Globus pallidus (tissue), 1 donor: ENCODE measurements at regions not wholly inside any gene's neighbourhood (a gene's known extent, or its start where the extent isn't known, plus 50 kb on each side); places are given as distances from the start of the nearest gene placed in this dataset.

ENCODE experiments used
- DNase-seq: peaks from one replicate; pipeline ENCODE4 v3.0.0-alpha.2; 2015; ENCODE audit warnings: low spot score

DNA sequence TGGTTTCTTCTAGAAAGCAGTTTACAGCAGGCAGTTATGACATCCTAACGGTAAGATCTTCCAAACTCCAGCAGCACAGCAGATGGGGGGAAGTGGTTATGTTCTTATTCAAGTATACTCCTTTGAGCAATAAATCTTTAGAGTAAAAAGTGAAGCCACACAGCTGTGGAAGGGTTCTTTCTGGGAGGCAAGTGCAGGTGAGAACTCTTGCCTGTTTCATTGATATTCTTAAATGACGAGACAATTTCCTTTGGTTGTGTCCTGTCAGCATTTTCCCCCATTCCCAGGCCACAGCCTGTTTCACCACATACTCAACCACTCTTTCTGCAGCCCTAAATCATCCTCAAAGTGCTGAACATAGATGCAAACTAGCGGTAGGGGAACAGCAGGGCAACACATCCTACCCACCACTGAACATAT, 207.3 kb upstream of the MTNR1B start:
- DNase-seq, result no peak

GRCh38 chr11:92763336-92763735, 206.1 kb upstream of the MTNR1B start:
- no peak for DNase-seq

DNA sequence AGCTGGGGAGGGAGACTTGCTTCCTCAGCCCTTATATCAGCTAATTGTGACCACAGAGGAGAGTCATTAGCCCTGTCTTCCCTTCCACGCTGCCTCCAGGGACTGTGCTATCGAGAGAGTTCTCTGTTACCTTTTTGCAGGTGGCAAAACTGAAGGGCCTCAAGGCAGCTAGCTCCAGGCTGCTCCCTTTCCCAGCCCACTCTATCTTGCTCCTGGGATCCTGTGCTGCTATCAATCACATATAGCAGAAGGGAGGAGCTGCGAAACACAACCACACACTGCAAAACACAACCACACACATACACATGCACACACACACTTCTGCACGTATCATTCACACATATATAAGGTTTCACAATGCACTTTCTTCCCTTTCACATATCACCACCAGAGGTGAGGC, 205.3 kb upstream of the MTNR1B start:
- DNase-seq, result no peak

DNA sequence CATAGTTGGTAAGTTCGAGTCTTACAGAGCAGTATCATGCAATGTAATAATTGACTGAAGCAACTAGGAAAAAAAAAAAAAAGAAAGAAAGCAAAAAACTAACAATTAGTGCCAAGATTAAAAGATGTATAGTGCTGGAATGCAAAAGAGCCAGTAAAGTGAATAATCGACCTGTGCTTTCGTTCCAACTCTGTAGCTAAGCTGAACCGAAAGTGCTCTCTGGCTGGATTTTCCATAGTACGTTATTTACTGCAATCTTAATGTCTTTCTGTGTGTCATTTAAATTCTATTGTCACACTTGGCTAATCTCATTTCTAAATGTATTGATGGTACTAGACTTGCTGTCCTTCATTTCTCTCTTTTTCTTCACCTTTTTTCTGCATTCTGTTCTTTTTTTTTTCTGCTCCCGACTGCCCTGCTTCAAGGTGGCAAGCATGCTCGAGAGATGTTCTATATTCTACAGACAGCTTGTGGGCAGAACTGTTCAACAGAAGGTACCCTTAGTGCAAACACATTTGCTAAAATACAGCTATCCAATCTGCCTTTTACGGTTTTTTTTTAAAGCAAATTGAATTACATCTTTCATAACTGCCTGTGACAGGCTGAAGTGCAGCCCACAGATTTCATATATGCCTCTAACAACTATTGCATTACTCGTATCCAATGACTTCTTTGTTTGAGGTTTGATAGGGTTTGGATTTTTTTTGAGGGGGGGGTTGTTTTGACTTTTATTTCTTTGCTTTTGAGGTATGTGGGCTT, 204.2 kb upstream of the MTNR1B start:
- DNase-seq, result no peak

- DNase-seq, result no peak
Measured at GRCh38 chr11:92765965-92766371, 203.5 kb upstream of the MTNR1B start.

- DNase-seq, result no peak
Measured at GRCh38 chr11:92766698-92767097, 202.8 kb upstream of the MTNR1B start.

DNA sequence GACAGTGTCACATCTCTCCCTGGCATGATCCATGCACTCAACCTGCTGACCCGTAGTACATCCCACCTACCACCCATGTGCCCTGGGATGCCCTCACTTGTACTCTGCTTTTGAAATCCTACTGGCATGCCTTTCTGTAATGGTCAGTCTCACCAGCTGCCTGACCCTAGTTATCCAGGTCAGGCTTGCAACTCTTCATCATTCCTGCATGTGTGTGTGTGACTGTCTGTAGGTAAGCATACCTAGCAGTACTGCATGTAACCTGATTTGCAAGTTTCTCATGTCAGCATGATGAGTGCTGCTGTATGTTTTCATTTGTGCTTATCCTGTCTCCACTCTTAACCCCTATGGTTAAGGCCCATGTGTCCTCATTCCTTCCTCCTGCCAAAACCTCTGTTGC, 202.0 kb upstream of the MTNR1B start:
- DNase-seq, result no peak

DNA sequence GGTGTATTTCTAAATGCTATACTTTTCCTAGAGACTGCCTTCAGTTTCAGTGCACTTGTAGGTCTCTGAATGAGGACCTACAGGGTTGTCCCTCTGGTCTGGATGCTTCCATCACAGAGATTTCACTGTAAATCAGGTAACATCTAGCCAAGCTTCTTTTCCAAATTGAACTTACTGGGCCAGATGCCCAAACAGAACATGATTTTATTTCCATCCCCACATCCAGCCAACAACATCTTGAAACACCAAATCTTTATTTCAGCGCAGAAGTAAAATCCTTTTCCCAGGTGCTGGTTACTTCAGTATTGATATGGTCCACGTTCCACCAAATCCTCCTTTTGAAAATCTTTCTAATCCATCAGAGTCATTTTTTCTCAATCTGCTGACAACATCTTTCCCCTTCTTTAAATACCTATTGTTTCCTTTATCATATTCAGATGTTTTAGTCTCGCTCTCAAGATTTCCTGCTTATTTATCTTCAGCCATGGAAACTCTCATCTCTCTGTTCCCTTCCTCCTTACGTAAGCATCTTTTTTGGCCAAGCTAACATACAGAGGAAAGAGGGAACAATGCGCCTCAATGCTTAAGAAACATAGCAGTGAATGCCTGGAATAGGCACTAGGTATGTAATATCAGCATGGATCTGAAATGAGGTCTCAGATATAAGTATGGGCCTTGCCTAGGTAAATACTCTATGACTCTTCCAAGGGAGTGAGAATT, 201.2 kb upstream of the MTNR1B start:
- no peak for DNase-seq

DNA sequence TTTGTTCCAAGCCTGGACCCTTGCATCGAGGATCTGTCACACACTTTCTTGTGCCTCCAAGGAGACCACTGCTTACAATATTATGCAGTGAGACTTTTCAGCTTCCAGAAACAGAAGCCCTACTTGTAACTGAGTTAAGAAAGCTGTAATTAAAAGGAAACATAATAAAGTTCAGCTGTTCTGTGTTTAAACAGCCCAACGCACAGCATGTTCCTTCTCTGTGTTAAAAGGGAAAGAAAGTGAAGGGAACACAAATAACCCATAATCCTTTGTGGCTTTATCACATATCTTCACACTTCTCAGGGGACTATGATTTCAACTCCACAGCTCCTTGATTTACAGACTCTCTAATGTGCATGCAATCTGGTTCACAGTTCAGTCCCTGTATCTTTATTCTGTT, 200.3 kb upstream of the MTNR1B start:
- no peak for DNase-seq

DNA sequence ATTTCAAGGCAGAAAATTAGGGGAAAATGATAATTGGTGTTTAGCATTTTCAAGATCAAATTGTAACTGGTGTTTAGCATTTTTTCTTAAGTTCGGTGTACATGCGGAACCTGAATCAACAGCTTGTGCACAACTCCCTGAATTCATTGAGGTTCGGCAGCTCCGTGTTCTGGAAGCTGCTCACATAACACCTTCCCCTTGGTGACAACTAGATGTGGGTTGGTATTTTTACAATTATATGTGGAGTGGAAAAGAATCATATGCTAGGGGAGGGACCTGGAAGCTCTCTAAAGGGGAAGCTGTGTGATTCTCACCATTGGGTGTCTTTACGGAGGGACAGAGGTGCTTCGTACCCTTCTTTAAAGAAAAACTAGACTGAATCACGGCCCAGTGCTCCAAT, 199.0 kb upstream of the MTNR1B start:
- DNase-seq, result no peak

GRCh38 chr11:92770981-92771380, 198.5 kb upstream of the MTNR1B start:
- DNase-seq, result no peak

DNA sequence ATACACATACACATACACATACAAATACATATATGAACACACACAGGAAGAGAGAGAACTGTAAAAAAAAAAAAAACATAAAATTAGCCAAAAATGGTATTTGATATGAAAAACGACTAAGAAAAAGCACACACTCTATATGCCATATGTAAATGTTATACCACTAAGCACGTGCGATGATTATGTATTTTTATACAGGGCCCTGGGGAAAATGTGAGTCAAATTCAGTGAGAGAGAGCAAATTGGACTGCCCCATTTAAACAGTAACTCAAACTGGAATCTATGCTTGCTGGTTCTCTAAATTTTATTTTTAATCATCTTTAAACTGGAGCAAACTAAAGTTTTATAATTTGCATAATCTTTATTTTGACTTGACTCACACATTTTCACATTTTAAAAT, 197.8 kb upstream of the MTNR1B start:
- no peak for DNase-seq

- no peak for DNase-seq
Measured at GRCh38 chr11:92775003-92775676, 194.3 kb upstream of the MTNR1B start.

DNA sequence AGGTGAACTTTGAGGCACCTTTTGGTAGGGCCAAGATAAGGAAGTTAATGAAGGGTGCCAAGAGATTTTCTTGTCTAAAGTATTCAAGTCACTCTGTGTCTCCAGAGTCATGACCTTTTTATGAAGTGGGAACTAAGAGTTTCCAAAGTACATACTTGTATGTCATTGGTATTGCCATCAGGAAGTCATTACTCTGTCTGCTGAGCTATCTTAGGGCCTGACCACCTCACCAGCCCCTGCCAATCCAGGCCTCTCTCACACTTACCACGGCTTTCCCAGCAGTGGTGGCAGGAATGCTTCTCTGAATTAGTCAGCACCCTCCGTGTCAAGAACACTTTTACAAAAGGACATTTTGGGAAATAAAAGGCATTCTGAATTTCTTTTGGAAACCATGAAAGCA, 192.8 kb upstream of the MTNR1B start:
- no peak for DNase-seq

GRCh38 chr11:92779746-92780145, 189.7 kb upstream of the MTNR1B start:
- DNase-seq, result no peak

DNA sequence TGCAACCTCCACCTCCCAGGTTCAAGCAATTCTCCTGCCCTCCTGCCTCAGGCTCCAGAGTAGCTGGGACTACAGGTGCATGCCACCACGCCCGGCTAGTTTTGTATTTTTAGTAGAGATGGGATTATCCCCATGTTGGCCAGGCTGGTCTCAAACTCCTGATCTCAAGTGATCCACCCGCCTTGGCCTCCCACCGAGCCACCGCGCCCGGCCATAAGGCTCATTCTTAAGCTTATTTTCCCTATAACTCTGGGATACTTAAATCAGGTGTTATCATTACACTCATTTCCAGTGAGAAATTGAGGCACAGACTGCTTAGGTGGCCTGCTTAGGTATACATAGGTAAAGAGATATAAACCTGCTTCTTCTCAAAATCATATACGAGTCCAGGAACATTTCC, 188.3 kb upstream of the MTNR1B start:
- DNase-seq, result no peak

DNA sequence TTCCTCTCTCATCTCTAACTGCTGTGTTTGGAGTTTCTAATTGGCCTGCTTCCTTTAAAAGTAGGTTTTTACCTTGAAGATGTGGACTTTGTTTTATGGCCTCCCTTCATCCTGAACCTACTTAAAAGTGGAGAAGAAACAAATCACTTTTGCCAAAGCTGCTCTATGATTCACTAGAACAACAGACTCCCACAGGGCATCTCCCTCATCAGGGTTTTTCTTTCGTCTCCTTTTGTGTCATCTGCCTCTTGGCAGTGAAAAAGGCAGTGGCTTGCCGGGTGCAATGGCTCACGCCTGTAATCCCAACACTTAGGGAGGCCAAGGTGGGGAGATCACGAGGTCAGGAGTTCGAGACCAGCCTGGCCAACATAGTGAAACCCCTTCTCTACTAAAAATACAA, 186.6 kb upstream of the MTNR1B start:
- no peak for DNase-seq

DNA sequence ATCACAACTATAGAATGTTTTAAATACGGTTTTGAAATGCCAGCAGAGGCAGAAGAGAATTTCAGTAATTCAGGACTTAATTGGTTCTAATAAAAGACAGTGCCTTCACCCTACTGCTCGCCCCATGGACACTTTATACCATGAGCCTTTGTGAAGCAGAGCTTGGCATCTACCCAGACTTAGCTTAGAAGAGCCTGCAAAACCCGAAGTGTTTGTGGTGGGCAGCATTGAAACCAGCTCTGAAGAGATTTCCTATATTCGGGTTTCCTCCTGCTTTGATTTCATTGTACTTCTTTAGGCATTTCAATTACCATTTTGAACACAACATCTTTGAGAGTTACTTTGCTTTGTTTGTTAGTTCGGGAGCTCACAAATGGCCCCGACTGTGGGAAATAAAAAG, 185.1 kb upstream of the MTNR1B start:
- DNase-seq, result peak; percentile 33

DNA sequence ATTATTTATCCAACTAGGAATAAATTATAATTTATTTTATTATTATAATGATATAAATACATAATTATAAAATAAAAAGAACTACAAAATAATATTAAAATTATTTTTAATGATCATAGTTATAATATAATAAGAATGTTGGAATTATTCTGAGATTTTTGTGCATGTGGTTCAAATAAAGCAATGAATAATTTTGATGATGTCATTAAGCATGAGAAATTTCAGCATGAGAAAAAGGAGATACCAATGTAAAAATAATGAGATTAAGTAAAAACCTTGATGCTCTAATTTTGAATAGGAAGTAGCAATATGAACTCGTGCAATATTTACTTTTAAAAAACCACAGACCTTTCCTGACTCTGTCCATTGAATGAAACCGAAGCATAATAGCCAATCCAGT, 181.8 kb upstream of the MTNR1B start:
- no peak for DNase-seq

GRCh38 chr11:92789761-92790160, 179.7 kb upstream of the MTNR1B start:
- DNase-seq, result no peak

DNA sequence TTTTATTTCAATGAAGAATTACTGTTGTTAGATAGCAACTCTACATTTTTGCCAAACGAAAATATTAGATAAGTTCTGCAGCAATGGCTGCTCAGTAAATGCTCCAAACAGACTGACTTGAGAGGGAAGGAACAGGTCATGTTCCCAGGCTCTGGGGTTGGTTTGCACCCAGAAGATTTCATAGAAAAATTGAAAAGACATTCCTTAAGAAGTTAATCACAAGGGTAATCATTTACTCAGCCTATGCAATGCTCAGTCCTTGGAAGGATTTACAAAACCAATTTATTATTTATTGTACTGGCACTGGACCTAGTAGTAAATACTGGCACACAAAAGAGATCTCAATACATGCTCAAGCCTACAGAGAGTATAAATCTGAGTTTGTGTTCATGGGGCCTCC, 179.1 kb upstream of the MTNR1B start:
- no peak for DNase-seq

DNA sequence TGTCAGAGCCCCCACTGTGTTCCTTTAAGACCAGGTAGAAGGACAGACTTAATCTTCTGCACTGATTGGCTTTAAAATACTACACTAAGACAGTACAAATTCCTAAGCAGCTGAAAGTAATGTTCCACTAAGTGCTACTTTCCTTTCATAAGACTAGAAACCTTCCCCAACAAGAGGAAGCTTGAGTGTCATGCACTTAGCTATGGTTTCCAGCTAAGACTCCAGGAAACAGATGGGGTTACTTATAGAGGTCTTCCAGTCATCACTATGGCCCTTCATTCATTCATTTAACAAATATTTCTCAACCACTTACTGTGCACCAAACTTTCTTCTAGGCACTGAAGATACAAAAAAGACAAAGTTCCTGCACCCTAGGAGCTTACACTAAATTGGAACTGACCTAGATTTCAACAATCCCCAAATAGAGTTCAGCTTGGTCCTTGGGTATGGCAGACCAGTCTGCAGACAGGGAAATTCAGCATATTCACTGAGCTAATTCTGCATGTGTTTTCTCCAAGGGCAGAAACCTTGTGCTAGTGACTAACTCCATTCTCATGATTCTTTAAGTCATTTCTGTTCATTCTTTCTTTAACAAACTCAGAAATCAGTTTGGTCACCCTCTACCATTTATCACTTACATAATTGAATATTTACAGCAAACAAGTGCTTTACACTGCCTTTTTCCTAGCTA, 178.4 kb upstream of the MTNR1B start:
- DNase-seq, result no peak

DNA sequence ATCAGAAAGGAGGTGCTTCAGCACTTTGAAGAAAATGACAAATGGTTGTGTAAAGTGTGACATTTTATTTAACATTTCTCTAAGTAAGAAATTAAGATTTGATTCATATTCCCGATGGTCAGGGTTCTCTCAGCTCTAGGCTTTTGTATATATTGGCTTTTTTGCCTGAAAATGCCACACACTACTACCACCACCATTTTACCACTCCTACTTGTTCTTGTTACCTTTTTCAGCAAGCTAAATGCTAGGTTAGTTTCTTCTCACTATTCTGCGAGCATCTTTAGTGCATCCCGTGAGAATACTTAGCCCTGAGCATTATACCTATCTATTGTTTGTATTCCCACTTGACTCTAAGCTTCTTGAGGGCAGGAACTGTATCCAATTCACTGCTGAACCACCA, 177.6 kb upstream of the MTNR1B start:
- DNase-seq, result no peak
